H9 (cell line): ENCODE measurements at regions not wholly inside any gene's neighbourhood (a gene's known extent, or its start where the extent isn't known, plus 50 kb on each side); places are given as distances from the start of the nearest gene placed in this dataset.

Experiments used
- DNase-seq: peaks from one replicate; pipeline ENCODE4 v3.0.0-alpha.2; 2017
- H2AFZ ChIP-seq: one replicate; pipeline ENCODE4 v1.6.1; 2013; ENCODE audit warnings: mild to moderate bottlenecking, low read length, control low read depth, moderate library complexity
- H2AK5ac ChIP-seq: 2 replicates; pipeline ENCODE4 v1.6.1; 2013; ENCODE audit warnings: low read length, control low read depth, mixed read lengths; ENCODE audit not compliant: insufficient read length
- H2BK120ac ChIP-seq: one replicate; pipeline ENCODE4 v1.6.1; 2013; ENCODE audit warnings: low read depth, mild to moderate bottlenecking, low read length, control low read depth, inconsistent platforms; ENCODE audit not compliant: poor library complexity, severe bottlenecking
- H2BK12ac ChIP-seq: 2 replicates; pipeline ENCODE4 v1.6.1; 2013; ENCODE audit warnings: low read length, control low read depth, mixed read lengths, low read depth; ENCODE audit not compliant: insufficient read length
- H2BK15ac ChIP-seq: 2 replicates; pipeline ENCODE4 v1.6.1; 2013; ENCODE audit warnings: low read depth, low read length, control low read depth
- H2BK20ac ChIP-seq: one replicate; pipeline ENCODE4 v1.6.1; 2013; ENCODE audit warnings: low read depth, mild to moderate bottlenecking, low read length, control low read depth, inconsistent platforms; ENCODE audit not compliant: poor library complexity, severe bottlenecking
- H2BK5ac ChIP-seq: 2 replicates; pipeline ENCODE4 v1.6.1; 2013; ENCODE audit warnings: low read length, control low read depth, mixed read lengths; ENCODE audit not compliant: insufficient read length
- H3K14ac ChIP-seq: 2 replicates; pipeline ENCODE4 v1.6.1; 2013; ENCODE audit warnings: low read length, control low read depth; ENCODE audit not compliant: insufficient read depth
- H3K18ac ChIP-seq: 2 replicates; pipeline ENCODE4 v1.6.1; 2013; ENCODE audit warnings: low read depth, mild to moderate bottlenecking, mixed read lengths, low read length, control low read depth; ENCODE audit not compliant: insufficient read length
- H3K23ac ChIP-seq: 2 replicates; pipeline ENCODE4 v1.6.1; 2013; ENCODE audit warnings: low read length, control low read depth, mixed read lengths, low read depth; ENCODE audit not compliant: insufficient read length
- H3K23me2 ChIP-seq: 2 replicates; pipeline ENCODE4 v1.6.1; 2013; ENCODE audit warnings: low read depth, mild to moderate bottlenecking, mixed read lengths, low read length, control low read depth; ENCODE audit not compliant: insufficient read length, poor library complexity, severe bottlenecking
- H3K27ac ChIP-seq: 2 replicates; pipeline ENCODE4 v1.5.1; 2013; ENCODE audit warnings: low read length, control low read depth, mixed read lengths, low read depth; ENCODE audit not compliant: insufficient read length
- H3K27me3 ChIP-seq: 2 replicates; pipeline ENCODE4 v1.6.1; 2013; ENCODE audit warnings: low read length, control low read depth, inconsistent platforms; ENCODE audit not compliant: insufficient read depth
- H3K4ac ChIP-seq: 2 replicates; pipeline ENCODE4 v1.6.1; 2013; ENCODE audit warnings: low read depth, mild to moderate bottlenecking, control low read depth, inconsistent platforms, low read length, moderate library complexity
- H3K4me1 ChIP-seq: 2 replicates; pipeline ENCODE4 v1.6.1; 2013; ENCODE audit warnings: low read length, control low read depth, inconsistent platforms; ENCODE audit not compliant: insufficient read depth
- H3K4me2 ChIP-seq: 2 replicates; pipeline ENCODE4 v1.6.1; 2013; ENCODE audit warnings: low read length, control low read depth, mixed read lengths; ENCODE audit not compliant: insufficient read length, insufficient read depth
- H3K56ac ChIP-seq: 2 replicates; pipeline ENCODE4 v1.6.1; 2013; ENCODE audit warnings: low read depth, mild to moderate bottlenecking, mixed read lengths, low read length, control low read depth; ENCODE audit not compliant: insufficient read length
- H3K79me1 ChIP-seq: 2 replicates; pipeline ENCODE4 v1.6.1; 2013; ENCODE audit warnings: low read depth, mild to moderate bottlenecking, moderate library complexity, low read length, control low read depth, inconsistent platforms; ENCODE audit not compliant: insufficient read depth, poor library complexity, severe bottlenecking
- H3K79me2 ChIP-seq: 2 replicates; pipeline ENCODE4 v1.6.1; 2013; ENCODE audit warnings: low read length, control low read depth, inconsistent platforms; ENCODE audit not compliant: insufficient read depth
- H3K9ac ChIP-seq: 2 replicates; pipeline ENCODE4 v1.6.1; 2013; ENCODE audit warnings: low read length, control low read depth, mixed read lengths; ENCODE audit not compliant: insufficient read length; ENCODE audit errors: extremely low read depth
- H3K9me3 ChIP-seq: one replicate; pipeline ENCODE4 v1.6.1; 2013; ENCODE audit warnings: low read depth, low read length, inconsistent platforms; ENCODE audit not compliant: control insufficient read depth
- H3T11ph ChIP-seq: one replicate; pipeline ENCODE4 v1.6.1; 2013; ENCODE audit warnings: mild to moderate bottlenecking, low read length, control low read depth, inconsistent platforms
- H4K20me1 ChIP-seq: one replicate; pipeline ENCODE4 v1.6.1; 2013; ENCODE audit not compliant: control insufficient read depth, insufficient read length, insufficient read depth
- H4K5ac ChIP-seq: 2 replicates; pipeline ENCODE4 v1.6.1; 2013; ENCODE audit warnings: low read depth, mild to moderate bottlenecking, mixed read lengths, low read length, control low read depth; ENCODE audit not compliant: insufficient read length
- H4K8ac ChIP-seq: replicated peaks from 2 replicates; pipeline ENCODE4 v1.6.1; 2013; ENCODE audit warnings: low read length, control low read depth, mixed read lengths, low read depth; ENCODE audit not compliant: insufficient read length
- H4K91ac ChIP-seq: 2 replicates; pipeline ENCODE4 v1.6.1; 2013; ENCODE audit warnings: low read depth, mild to moderate bottlenecking, moderate library complexity, mixed read lengths, low read length, control low read depth; ENCODE audit not compliant: insufficient read length
- H3K27ac Mint-ChIP-seq, 3 experiments: 2 replicates in 2 of 3; 3 replicates in 1 of 3; pipeline ENCODE4 v1.8.0; 2020 to 2021; ENCODE audit warnings: mixed read lengths in 3 of 3, mild to moderate bottlenecking in 1 of 3, moderate library complexity in 1 of 3
- H3K27me3 Mint-ChIP-seq: 2 replicates; pipeline ENCODE4 v1.8.0; 2021; ENCODE audit warnings: low read depth, mild to moderate bottlenecking, moderate library complexity, mixed read lengths
- H3K36me3 Mint-ChIP-seq, 3 experiments: 2 replicates in 2 of 3; 3 replicates in 1 of 3; pipeline ENCODE4 v1.8.0; 2020 to 2021; ENCODE audit warnings: low read depth in 3 of 3, mixed read lengths in 3 of 3; ENCODE audit not compliant: insufficient read depth in 1 of 3
- H3K4me1 Mint-ChIP-seq, 2 experiments: 2 replicates each; pipeline ENCODE4 v1.8.0; 2020; ENCODE audit warnings: mixed read lengths in 2 of 2
- H3K4me3 Mint-ChIP-seq, 2 experiments: 2 replicates in 1 of 2; 3 replicates in 1 of 2; pipeline ENCODE4 v1.8.0; 2020 to 2021; ENCODE audit warnings: mild to moderate bottlenecking in 2 of 2, mixed read lengths in 2 of 2, moderate library complexity in 1 of 2
- H3K9me3 Mint-ChIP-seq, 2 experiments: 2 replicates in 1 of 2; 3 replicates in 1 of 2; pipeline ENCODE4 v1.8.0; 2020; ENCODE audit warnings: mild to moderate bottlenecking in 2 of 2, mixed read lengths in 2 of 2, moderate library complexity in 1 of 2
- WGBS: extraction: QIAGEN DNeasy Blood & Tissue Kit; methylation state at CpG from one replicate; pipeline ENCODE4 v1.1.7; 2013; ENCODE audit warnings: missing lambda C conversion rate, low lambda C conversion rate, mixed read lengths; ENCODE audit not compliant: insufficient read length; ENCODE audit errors: extremely low coverage; 5-methylcytosine and 5-hydroxymethylcytosine counted together
- TF ChIP-seq, protein P1 (sequence below): fragments of 200-600 bp; sonication (generic); conservative IDR thresholded peaks from 3 replicates; pipeline ENCODE4 v1.8.0; 2021; ENCODE audit warnings: antibody characterized with exemption, mild to moderate bottlenecking

DNA sequence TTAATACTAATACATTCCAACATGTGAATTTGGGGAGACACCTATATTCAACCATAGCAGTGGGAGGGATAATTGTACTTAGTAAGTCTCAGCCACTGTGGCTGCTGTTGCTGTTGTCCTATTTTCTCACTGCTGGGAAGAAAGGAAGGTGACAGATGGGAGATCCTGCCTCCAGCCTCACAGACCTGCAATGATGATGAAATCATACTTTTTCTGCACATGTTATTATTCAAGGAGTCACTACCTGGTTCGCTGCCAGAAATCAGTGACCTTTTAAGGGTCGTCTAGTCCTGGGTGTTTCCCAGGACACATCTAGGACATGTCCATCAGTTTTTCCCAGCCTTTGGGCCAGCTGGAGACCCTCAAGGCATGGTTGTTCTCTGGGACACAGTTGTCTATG is 106.2 kb upstream of the RPH3A start:
- H3K56ac ChIP-seq, result no peak overlapping the region
- WGBS, result no CpG with 5 or more reads among the region's 2 CpGs
- H3K23me2 ChIP-seq, result no peaks in the 10 kb centered on the region
- no peak overlapping the region for H2BK15ac ChIP-seq
- no peak overlapping the region for H4K5ac ChIP-seq
- H3K4me1 ChIP-seq, result no peaks in the 10 kb centered on the region
- no peak overlapping the region for H3K27ac Mint-ChIP-seq
- no peak overlapping the region for H2AFZ ChIP-seq
- H3K14ac ChIP-seq, result no peak overlapping the region
- no peak overlapping the region for H2AK5ac ChIP-seq
- no peak overlapping the region for H3K18ac ChIP-seq
- peaks cover 0 to 5% of the 10 kb centered on the region in 2 experiments; a peak in 1 of 4 replicates for H3K4me1 Mint-ChIP-seq
- H3K4me2 ChIP-seq, result no peak overlapping the region
- H4K20me1 ChIP-seq, result no peaks in the 10 kb centered on the region
- H3K79me1 ChIP-seq, result no peaks in the 10 kb centered on the region
- no peaks in the 10 kb centered on the region for H3K9me3 ChIP-seq
- no peaks in the 10 kb centered on the region for H3K9me3 Mint-ChIP-seq
- no peak overlapping the region for H2BK5ac ChIP-seq
- DNase-seq, result no peak
- no peak overlapping the region for H2BK12ac ChIP-seq
- H3K23ac ChIP-seq, result no peak overlapping the region
- TF ChIP-seq, protein P1, sequence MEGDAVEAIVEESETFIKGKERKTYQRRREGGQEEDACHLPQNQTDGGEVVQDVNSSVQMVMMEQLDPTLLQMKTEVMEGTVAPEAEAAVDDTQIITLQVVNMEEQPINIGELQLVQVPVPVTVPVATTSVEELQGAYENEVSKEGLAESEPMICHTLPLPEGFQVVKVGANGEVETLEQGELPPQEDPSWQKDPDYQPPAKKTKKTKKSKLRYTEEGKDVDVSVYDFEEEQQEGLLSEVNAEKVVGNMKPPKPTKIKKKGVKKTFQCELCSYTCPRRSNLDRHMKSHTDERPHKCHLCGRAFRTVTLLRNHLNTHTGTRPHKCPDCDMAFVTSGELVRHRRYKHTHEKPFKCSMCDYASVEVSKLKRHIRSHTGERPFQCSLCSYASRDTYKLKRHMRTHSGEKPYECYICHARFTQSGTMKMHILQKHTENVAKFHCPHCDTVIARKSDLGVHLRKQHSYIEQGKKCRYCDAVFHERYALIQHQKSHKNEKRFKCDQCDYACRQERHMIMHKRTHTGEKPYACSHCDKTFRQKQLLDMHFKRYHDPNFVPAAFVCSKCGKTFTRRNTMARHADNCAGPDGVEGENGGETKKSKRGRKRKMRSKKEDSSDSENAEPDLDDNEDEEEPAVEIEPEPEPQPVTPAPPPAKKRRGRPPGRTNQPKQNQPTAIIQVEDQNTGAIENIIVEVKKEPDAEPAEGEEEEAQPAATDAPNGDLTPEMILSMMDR, result no peak
- H3K27me3 Mint-ChIP-seq, result peaks cover 37% of the 10 kb centered on the region
- H3T11ph ChIP-seq, result no peak overlapping the region
- no peak overlapping the region for H3K4ac ChIP-seq
- H2BK20ac ChIP-seq, result no peak overlapping the region
- no peaks in the 10 kb centered on the region for H3K27me3 ChIP-seq
- H4K91ac ChIP-seq, result no peak overlapping the region
- H3K4me3 Mint-ChIP-seq, result no peak overlapping the region
- no peak overlapping the region for H3K9ac ChIP-seq
- H3K36me3 Mint-ChIP-seq, result no peaks in the 10 kb centered on the region
- no peaks in the 10 kb centered on the region for H3K79me2 ChIP-seq
- H2BK120ac ChIP-seq, result no peak overlapping the region
- no peak overlapping the region for H3K27ac ChIP-seq
- H4K8ac ChIP-seq, result no peak overlapping the region
